Lower lobe of right lung (tissue), 2 donors: ENCODE measurements at regions not wholly inside any gene's neighbourhood (a gene's known extent, or its start where the extent isn't known, plus 50 kb on each side); places are given as distances from the start of the nearest gene placed in this dataset.

ENCODE experiments used
- ATAC-seq, 2 donors: fragments of 200-7000 bp; cut with Tn5 transposase; one replicate each; pipeline ENCODE4 v1.9.1; 2020 to 2022; ENCODE audit warnings: mild to moderate bottlenecking in 2 of 2, moderate library complexity in 2 of 2
- DNase-seq: peaks from one replicate; pipeline ENCODE4 v3.0.0-alpha.2; 2020
- H3K27ac ChIP-seq: fragments of 200-600 bp; one replicate; pipeline ENCODE4 v1.8.0; 2022
- H3K27me3 ChIP-seq: fragments of 200-600 bp; one replicate; pipeline ENCODE4 v1.8.0; 2022; ENCODE audit warnings: low read depth
- H3K36me3 ChIP-seq: fragments of 200-600 bp; one replicate; pipeline ENCODE4 v1.8.0; 2022; ENCODE audit warnings: mild to moderate bottlenecking
- H3K4me1 ChIP-seq: fragments of 200-600 bp; one replicate; pipeline ENCODE4 v1.8.0; 2022
- H3K4me3 ChIP-seq: fragments of 200-600 bp; one replicate; pipeline ENCODE4 v1.8.0; 2022; ENCODE audit warnings: mild to moderate bottlenecking
- H3K9me3 ChIP-seq: fragments of 200-600 bp; one replicate; pipeline ENCODE4 v1.8.0; 2022
- intact Hi-C: fragments of 100-400 bp; cut with DNase I; formaldehyde crosslinking; loops from one replicate; pipeline ENCODE4 v1.11.0; 2022
- TF ChIP-seq, protein P1 (sequence below): fragments of 200-600 bp; IDR thresholded peaks from one replicate; pipeline ENCODE4 v1.8.0; 2022; ENCODE audit warnings: antibody characterized with exemption, mild to moderate bottlenecking
- donor health status: DM: no; HTN: yes; CAD: no; lungs with severe emphysema.

DNA sequence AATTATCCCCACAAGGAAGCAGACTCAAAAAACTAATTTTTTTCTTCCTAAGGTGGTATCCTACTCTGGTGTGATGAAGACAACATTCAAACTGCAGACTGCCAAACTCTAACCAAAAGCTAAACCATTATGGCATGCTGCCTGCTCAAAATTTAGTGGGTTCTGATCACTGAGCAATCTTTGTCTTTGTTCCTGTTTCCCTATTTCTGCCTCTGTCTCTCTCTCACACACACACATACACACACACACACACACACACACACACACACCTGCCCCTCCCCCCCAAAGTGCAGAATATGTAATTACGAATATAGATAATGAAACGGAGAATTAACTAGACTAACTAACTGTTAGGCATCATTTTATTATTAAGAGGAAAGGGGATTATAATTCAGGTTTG, 1278.6 kb downstream of the PCDH7 start:
- Histone ChIP-seq H3K4me1 (no peaks in the 10 kb centered on the region), H3K36me3 (no peaks in the 10 kb centered on the region), H3K27me3 (no peaks in the 10 kb centered on the region), H3K9me3 (no peaks in the 10 kb centered on the region), H3K4me3 (no peak overlapping the region), H3K27ac (no peak overlapping the region)
- no peak for DNase-seq
- intact Hi-C loops, result no loop called here
- TF ChIP-seq, protein P1, sequence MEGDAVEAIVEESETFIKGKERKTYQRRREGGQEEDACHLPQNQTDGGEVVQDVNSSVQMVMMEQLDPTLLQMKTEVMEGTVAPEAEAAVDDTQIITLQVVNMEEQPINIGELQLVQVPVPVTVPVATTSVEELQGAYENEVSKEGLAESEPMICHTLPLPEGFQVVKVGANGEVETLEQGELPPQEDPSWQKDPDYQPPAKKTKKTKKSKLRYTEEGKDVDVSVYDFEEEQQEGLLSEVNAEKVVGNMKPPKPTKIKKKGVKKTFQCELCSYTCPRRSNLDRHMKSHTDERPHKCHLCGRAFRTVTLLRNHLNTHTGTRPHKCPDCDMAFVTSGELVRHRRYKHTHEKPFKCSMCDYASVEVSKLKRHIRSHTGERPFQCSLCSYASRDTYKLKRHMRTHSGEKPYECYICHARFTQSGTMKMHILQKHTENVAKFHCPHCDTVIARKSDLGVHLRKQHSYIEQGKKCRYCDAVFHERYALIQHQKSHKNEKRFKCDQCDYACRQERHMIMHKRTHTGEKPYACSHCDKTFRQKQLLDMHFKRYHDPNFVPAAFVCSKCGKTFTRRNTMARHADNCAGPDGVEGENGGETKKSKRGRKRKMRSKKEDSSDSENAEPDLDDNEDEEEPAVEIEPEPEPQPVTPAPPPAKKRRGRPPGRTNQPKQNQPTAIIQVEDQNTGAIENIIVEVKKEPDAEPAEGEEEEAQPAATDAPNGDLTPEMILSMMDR, result no peak
- no peak for ATAC-seq

DNA sequence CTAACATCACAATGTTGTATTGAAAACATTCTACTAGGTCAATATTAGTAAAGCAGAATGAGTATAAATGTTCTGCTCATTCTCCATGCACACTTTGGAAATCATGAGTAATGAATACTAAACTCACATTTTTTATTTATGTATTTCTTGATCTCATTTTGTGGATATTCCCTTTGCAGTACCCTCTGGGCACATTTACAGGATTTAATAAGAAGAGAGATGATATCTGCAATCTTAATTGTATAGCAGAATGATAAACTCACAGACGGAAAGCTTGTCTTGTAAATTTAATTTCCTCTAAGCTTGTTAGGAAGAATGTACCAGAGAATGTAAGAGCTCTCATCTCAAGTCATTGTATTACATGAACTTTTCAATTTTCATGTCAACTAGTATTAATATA, 1279.7 kb downstream of the PCDH7 start:
- no peak overlapping the region for H3K27ac ChIP-seq
- H3K9me3 ChIP-seq, result no peaks in the 10 kb centered on the region
- no peak overlapping the region for H3K4me3 ChIP-seq
- TF ChIP-seq, protein P1, result no peak
- no peaks in the 10 kb centered on the region for H3K36me3 ChIP-seq
- H3K27me3 ChIP-seq, result no peaks in the 10 kb centered on the region
- DNase-seq (no peak), ATAC-seq (no peak)
- intact Hi-C loops, result no loop called here
- no peaks in the 10 kb centered on the region for H3K4me1 ChIP-seq

DNA sequence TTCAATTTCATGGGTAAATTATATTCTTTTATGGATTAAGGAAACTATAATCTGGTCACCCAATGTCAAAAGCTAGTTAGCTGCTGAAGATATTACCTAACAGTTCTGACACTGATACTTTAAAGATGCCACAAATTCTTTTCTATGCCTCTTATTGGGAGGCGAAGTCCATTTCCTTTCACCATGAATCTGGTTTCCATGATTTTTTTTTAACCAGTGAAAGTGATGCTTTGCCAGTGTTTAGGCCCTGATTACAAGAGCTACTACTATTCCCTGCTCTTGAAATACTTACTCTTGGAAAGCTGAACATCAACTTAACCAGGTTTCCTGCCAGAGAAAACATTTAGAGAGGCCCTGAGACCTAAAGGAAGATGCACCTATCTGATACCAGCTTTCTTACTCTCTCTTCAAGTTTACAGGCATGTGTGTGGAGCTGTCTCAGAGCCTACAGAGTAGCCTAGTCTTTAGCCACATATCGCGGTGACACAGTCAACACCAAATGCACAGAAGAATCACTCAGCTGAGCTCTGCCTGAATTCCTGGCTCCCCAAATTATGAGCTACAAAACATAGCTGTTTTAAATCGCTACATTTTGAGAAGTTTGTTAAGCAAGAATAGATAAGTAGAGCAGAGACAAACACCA, 1280.8 kb downstream of the PCDH7 start:
- TF ChIP-seq, protein P1, result no peak
- no peaks in the 10 kb centered on the region for H3K4me1 ChIP-seq
- H3K36me3 ChIP-seq, result no peaks in the 10 kb centered on the region
- no peaks in the 10 kb centered on the region for H3K27me3 ChIP-seq
- no peak overlapping the region for H3K27ac ChIP-seq
- DNase-seq (no peak), ATAC-seq (no peak)
- no peak overlapping the region for H3K4me3 ChIP-seq
- no peaks in the 10 kb centered on the region for H3K9me3 ChIP-seq
- intact Hi-C loops, result no loop called here

DNA sequence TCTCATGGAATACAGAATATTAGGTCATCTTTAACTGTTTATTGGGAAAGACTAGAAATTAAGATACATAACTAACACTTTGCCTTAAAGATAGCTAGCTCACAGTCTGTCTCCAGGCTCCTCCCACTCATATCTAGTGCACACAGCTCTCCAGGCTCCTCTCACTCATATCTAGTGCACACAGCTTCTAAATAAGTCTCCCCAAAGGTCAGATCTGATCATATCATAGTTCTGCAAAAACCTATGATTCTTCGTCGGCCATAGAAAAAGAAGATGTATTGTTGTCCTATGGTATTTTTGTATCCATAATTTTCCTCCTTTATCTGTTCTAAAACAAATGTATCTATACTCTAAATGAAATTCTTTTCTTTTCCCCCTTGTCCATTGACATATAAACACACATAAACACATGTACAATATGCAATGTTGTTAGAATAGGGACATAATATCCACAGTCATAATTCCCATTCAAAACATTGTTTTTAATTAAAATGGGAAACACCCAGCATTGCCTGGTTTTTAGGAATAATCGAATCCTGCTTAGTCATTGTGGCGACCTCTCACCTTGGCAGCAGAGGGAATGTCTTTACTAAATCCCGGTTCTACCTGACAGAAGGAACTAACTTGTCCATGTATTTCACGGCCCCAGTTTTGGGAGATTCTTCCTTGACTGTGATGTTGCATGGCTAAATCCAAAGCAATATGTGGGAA, 1282.0 kb downstream of the PCDH7 start:
- no peak for ATAC-seq
- Histone ChIP-seq H3K27me3 (no peaks in the 10 kb centered on the region), H3K36me3 (no peaks in the 10 kb centered on the region), H3K9me3 (no peaks in the 10 kb centered on the region), H3K4me3 (no peak overlapping the region), H3K4me1 (no peaks in the 10 kb centered on the region), H3K27ac (no peak overlapping the region)
- intact Hi-C loops, result no loop called here
- no peak for DNase-seq
- TF ChIP-seq, protein P1, result no peak

DNA sequence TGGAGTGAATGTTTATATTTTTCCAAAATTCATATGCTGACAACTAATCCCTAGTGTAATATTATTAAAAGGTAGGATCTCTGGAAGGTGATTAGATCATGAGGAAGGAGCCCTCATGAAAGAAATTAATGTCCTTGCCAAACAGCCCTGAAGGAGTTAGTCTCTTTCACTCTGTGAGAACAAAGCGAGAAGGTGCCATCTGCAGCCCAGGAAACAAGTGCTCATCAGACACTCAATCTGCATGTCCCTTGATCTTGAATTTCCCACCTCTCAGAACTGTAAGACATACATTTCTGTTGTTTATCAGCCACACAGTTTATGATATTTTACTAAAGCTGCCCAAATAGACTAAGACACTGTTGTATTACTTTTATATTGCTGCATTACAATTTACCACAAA, 1283.4 kb downstream of the PCDH7 start:
- intact Hi-C loops, result no loop called here
- no peaks in the 10 kb centered on the region for H3K27me3 ChIP-seq
- no peak overlapping the region for H3K27ac ChIP-seq
- H3K9me3 ChIP-seq, result no peaks in the 10 kb centered on the region
- no peaks in the 10 kb centered on the region for H3K4me1 ChIP-seq
- no peak for ATAC-seq
- TF ChIP-seq, protein P1, result no peak
- no peaks in the 10 kb centered on the region for H3K36me3 ChIP-seq
- DNase-seq, result no peak
- no peak overlapping the region for H3K4me3 ChIP-seq
